Uterus (tissue), 2 donors: ENCODE measurements at regions not wholly inside any gene's neighbourhood (a gene's known extent, or its start where the extent isn't known, plus 50 kb on each side); places are given as distances from the start of the nearest gene placed in this dataset.

Experiments used
- CTCF ChIP-seq, 4 experiments: fragments of 200-600 bp in 2 of 4; fragments of 450-650 bp in 2 of 4; sonication (generic) in 2 of 4; IDR thresholded peaks; one replicate each; pipeline ENCODE4 v1.5.1; 2016 to 2019; ENCODE audit warnings: antibody characterized with exemption in 4 of 4, mild to moderate bottlenecking in 2 of 4, moderate library complexity in 1 of 4
- POLR2A ChIP-seq, 2 donors: fragments of 450-650 bp; IDR thresholded peaks; one replicate each; pipeline ENCODE4 v1.6.1; 2016; ENCODE audit warnings: antibody characterized with exemption in 2 of 2, mild to moderate bottlenecking in 1 of 2, moderate library complexity in 1 of 2

DNA sequence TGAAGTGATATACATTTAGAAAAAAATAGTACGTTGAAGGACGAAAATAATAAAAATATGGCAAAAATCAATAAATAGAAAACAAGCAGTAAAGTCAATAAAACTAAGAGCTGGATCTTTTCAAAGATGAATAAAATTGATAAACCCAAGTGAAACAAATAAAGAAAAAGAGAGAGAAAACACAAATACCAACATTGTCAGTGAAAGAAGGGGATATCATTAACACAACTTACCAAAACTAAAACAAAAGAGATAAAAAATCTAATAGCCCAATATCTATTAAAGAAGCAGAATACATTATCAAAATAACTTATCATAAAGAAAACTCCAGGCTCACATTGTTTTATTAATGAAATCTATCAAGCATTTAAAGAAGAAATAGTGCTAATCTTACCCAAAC, 675.1 kb downstream of the UQCRFS1 start:
- no peak for TF ChIP-seq POLR2A (IDR thresholded peaks at IDR 0.05)
- TF ChIP-seq CTCF (IDR thresholded peaks at IDR 0.05) = no peak
